Stimulated activated CD8-positive, alpha-beta memory T cell treated with anti-CD3 and anti-CD28 coated beads, Interleukin-2, amount 100 ng/mL, for 48 hours (primary cell): ENCODE measurements at regions not wholly inside any gene's neighbourhood (a gene's known extent, or its start where the extent isn't known, plus 50 kb on each side); places are given as distances from the start of the nearest gene placed in this dataset.
A peak's percentile ranks its signal among the peaks of the same experiment; 100 is the strongest.
"Not testable (repeated sequence)": the region's sequence is repeated elsewhere in the genome, so short reads cannot be mapped to it uniquely, and the experiment has no call there.

Experiments used
- DNase-seq, 2 donors: peaks; one replicate each; pipeline ENCODE4 v3.0.0-alpha.2; 2020; ENCODE audit warnings: low read depth in 2 of 2

DNA sequence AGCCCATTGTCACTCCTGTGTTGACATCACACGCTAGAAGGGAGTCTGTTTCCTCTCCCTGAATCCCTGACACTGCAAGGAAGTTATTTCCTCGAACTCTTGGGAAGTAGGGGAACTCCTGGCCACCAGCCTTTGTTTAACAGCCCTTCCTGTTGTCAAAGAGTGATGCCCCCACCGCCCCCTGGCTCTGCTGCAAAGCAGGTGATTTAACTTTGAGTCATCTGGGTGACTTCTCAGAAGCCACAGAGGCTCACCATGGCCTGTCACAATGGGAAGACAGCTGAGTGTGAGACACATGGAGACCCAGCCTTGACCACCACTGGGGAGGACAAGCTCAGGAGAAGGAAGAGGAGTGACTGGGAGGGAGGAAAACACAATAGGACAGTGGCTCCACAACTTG, 182.8 kb downstream of the PSMG1 start:
- DNase-seq = peak in 1 of 2 donors; percentile 40

DNA sequence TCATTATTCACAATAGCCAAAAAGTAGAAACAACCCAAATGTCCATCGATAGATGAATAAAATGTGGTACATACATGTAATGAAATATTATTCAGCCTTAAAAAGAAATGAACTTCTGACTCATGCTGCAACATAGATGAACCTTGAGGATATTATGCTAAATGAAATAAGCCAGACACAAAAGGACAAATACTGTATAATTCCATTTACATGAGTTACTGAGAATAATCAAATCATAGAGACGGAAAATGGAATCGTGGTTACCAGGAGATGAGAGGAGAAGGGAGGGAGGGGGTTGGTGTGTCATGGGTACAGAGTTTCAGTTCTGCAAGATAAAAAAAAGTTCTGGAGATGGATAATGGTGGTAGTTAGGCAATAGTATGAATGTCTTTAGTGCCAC, 184.1 kb downstream of the PSMG1 start:
- no peak for DNase-seq

DNA sequence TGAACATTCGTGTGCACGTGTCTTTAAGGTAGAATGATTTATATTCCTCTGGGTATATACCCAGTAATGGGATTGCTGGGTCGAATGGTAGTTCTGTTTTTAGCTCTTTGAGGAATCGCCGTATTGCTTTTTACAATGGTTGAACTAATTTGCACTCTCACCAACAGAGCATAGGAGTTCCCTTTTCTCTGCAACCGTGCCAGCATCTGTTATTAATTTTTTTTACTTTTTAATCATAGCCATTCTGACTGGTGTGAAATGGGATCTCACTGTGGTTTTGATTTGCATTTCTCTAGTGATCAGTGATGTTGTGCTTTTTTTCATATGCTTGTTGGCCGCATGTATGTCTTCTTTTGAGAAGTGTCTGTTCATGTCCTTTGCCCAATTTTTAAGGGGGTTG, 185.0 kb downstream of the PSMG1 start:
- DNase-seq = not testable (repeated sequence)

DNA sequence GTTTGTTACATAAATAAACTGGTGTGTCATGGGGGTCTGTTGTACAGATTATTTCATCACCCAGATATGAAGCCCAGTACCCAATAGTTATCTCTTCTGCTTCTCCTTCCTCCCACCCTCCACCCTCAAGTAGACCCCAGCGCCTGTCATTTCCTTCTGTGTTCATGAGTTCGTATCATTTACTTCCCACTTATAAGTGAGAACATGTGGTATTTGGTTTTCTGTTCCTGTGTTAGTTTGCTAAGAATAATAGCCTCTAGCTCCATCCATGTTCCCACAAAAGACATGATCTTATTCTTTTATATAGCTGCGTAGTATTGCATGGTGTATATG, 185.4 kb downstream of the PSMG1 start:
- DNase-seq = not testable (repeated sequence)

DNA sequence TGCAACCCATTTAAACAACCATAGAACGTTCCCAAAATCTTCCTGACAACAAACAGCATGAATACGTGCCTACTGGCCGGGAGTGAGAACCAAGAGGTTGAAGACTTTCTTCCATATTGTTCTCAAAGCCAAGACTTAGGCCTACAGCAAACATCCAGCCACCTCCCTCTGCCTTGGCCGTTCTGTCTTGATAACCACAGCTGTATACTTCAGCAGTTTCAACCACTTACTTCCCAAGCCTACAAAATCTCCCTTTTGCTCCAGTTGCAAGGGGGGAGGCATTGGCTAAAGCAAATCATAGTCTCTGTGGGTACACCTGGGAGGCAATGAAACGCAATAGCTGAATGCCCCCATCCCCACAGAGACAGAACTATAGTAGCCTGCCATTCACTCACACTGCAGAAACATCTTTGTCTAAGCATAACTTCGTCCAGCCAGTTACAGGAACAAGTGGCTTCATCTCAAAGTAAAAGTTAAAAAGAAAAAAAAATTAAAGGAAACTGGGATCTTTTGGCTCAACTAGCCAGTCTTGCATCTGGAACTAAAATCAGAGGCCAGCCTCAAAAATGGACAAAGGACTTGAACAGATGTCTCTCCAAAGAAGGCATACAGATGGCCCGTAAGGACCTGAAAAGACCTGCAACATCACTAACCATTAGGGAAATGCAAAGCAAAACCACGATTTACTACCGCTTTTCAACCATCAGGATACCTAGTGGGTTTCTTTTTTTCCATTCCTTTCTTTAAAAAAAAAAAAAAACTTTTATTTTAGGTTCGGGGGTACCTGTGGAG, 186.0 kb downstream of the PSMG1 start:
- no peak for DNase-seq

DNA sequence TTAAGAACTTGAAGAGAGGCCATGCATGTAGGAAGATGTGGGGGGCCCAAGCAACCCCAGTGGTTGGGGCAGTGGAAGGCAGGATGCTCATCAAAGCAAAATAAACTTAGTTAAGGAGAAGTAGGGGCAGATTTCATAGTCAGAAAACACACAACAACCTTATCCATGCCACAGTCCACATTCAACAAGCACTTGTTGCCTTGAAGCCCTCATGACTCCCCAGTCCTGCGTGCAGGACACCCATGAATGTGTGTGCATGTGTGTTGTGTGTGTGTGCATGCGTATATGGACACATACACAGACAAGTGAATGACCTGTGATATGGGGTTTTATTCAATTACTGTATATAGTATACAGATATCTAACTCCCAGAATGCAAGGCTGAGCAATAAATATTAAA, 186.9 kb downstream of the PSMG1 start:
- no peak for DNase-seq

DNA sequence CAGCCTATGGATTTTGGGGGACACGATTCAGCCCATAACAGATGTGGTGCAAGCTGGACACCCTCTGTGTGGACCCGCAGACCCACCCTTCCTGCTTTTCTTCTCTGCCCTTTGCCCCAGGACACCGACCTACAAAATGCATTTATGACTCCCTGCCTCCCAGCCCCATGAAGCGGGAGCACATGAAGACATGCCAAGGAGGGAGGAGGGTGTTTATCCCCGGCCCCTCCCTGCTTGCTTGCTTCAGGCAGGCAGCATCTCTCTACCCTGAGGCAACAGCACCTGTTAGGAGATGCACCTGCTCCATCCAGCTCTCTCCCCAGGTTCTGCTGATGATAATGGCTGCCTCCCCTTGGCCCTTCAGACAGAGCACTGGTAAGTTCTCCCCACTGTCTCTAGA, 187.5 kb downstream of the PSMG1 start:
- DNase-seq = no peak

DNA sequence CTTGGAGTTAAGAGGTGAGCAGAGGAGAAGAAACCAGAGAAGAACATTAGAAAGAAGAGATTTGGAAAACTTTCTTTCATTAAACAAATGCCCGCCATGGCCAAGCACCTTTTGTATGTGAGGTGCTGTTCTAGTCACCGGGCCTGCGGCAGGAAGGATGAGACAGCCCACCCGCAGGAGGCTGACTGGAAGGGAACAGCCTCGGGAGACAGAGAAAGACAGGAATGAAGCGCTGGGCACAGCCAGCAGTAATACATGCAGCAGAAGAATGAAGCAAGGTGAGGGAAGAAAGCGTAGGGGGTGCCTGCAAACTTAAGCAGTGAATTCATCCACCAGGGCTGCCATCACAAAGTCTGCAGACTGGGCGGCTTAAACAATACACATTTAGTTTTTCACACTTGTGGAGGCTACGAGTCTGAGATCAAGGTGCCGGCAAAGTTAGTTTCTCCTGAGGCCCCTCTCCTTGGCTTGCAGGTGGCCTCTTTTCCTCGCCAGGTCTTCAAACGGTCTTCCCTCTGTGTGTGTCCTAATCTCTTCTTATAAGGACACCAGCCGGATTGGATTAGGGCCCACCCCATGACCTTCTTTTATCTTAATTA, 188.1 kb downstream of the PSMG1 start:
- no peak for DNase-seq

DNA sequence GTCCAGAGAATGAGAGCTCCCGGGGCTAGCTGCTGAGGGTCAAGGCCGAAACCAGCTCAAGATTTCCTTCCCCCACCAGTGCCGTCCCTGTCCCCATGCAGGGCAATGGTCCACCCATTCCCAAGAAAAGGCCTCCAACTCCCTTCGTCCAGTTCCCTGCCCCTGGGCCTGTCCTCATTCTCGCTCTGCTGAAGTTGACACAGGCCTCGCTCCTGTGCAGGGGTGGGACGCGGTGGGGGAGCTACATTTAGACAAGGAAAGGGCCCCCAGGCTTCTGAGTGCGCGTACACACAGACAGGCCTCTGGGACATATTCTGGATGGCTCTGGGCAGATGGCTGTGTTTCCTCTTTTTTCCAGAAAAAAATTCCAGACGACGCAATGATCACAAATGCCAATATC, 188.3 kb downstream of the ETS2 start:
- DNase-seq = no peak

DNA sequence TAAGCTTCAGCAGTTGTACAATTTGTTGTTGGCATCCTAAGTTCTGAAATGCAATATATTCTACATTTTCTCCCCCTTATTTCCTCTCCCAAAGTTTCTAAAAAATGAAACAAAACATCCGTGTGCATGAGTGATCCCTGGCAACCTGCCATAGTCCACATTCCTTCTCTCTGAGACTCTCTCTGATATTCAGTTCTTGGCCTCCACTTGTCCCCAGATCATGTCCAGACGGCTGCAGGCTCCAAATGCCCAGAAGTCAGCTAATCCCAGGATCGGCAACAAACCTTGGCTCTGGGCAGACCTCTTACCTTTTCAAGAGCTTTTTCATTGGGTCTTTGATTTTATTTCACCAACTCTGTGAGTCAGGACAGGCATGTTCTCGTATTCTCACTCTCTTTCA, 187.8 kb downstream of the ETS2 start:
- DNase-seq = no peak

DNA sequence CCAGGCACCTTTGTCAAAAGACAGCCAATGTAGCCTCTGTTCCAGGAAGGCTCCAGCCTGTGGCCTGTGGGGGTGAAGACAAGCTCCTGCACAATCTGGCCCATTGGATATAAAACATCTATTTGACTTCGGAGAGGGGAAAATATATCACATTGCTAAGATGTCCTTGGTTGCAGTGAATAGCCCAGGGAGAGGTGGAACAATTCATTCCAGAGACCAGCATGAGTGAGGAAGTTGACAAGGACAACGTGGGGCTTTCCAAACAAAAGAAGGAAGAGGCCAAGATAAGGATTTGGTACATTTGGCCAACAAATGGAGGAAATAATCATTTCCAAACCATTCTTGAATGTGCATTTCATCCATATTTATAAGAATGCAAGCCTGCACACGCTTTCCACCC, 187.0 kb downstream of the ETS2 start:
- DNase-seq = no peak

DNA sequence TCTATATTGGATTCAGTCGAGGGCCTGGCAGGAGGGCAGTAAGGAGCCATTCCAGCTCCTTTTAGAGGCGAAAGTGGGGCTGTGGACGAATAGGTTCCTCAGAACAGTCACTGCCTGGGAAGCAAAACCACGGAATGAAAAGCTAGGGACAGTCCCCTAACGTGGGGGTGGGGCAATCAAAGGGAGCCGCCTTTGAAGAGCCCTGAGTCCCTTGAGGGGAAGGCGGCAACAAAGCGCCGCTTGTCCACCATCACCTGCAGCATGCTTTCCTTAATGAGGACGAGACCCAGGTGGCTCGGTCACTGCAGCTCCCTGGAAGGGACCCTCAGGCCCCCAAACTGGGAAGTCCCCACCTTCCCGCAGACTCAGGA, 184.7 kb downstream of the ETS2 start:
- no peak for DNase-seq

DNA sequence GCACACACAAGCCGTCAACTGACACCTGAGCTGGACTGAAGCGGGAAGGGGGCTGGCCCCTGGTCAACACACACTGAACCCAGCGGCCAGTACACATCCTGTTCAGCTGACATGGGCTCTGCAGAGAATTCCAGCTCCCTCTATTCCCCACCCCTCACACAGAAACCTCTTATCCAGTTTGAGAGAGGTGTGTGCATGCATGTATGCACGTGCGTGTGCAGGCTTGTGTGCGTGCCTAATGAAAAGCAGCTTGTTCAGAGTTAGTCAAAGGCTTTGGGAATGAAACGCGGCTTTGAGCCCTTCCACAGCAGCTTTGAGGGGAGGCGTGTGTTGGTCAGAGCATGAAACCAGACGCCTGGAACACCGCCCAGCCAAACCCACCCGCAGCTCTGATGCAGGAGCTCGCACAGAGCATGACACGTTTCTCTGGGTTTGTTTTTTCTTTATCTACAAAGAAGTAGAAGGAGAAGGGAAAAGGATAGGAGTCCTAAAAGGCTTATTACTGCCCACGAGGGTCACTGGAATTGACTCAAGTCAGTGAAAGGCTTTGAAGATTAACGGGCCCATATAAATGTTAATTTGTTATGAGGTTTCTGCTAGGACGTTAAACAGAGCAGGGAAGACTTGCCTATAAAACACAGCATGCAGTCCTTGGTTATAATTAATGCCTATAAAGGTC, 184.2 kb downstream of the ETS2 start:
- no peak for DNase-seq

DNA sequence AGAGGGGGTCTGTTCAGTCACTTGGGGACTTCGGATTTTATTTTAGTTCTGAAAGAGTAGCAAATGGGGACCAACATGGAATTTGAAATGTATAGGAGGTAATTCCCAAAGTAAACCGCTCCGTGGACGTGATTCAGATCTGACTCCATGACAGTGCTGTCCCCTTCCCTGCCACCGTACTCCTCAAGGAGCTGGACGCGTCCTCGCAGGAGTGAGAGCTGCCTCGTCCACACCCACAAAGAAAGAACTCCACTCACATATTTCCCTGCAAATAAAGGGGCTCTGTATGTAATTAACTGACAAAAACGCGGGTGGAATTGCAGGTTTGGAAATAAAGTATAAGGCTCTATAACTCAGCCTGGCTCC, 183.6 kb downstream of the ETS2 start:
- no peak for DNase-seq

DNA sequence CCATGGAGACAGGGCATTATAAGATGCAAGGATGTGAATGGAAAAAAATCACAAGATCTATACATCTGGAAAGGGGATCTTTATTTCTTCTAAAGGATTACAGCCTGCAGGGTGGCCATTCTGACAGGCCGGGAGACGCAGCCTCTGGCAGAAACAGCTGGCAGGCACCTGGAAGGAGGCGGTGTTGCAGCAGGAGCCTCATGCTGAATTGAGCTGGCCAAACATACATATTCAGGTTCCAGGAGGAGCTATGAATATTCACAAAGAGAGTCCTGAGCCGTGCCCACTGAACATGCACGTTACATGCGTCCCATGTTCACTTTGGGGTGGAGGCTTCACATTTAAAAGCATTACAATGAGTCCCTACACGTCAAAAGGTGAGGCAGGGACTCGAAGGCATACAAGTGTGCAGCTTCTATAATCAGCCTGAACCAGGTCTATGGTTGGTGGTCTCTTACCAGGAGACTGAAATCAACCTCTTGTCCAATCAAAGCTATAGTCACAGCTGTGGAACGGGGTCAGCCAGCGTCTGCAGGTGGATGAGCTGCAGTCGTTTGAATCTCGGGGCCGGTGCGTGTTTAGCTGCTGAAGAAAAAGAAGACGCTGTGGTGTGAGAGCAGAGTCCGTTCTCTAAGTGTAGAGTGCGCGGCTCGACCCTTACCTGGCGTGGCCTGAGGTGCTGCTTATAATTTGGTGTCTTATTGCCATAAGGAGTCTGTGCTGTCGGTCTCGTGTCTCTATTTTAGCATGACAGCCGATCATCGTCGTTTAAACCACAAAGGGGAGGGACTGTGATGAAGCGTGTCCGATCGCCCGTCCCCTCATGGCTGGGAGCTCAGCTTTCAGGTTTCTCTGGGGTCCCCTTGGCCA, 183.0 kb downstream of the ETS2 start:
- DNase-seq = no peak

DNA sequence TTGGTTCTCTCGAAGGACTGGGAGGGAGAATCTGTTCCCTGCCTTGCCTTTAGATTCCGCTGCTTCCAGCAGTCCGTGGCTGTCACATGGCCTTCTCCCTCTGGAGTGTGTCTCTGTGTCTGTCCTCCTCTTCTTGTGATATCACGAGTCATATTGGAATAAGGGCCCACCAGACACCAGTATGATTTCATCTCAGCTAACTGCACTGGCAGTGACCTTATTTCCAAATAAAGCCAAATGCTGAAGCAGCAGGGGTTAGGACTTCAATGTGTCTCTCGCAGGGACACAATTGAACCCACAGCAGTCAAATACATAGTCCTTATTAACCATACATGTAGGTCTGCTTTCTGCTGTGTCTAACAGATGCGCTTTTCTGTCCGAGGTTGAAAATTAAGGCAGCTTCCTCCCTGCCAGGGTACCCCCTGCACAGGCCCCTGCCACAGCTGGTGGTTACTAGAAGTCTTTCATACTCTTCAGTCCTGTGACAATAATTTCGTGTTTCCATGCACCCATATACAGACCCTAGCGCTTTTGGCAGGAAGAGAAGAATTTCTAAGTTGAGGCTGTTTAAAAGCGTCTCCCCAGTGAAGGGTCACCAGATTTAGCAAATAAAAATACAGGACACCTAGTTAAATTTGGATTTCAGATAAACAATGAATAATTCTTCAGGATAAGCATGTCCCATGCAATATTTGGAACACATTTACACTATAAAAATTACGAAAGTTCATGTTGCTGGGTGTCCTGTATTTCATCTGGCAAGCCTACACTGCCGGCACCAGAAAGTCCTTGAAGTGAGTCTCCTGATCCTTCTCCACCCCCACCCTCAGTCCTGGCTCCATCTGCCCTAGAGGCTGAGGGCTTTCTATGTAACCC, 182.1 kb downstream of the ETS2 start:
- no peak for DNase-seq

DNA sequence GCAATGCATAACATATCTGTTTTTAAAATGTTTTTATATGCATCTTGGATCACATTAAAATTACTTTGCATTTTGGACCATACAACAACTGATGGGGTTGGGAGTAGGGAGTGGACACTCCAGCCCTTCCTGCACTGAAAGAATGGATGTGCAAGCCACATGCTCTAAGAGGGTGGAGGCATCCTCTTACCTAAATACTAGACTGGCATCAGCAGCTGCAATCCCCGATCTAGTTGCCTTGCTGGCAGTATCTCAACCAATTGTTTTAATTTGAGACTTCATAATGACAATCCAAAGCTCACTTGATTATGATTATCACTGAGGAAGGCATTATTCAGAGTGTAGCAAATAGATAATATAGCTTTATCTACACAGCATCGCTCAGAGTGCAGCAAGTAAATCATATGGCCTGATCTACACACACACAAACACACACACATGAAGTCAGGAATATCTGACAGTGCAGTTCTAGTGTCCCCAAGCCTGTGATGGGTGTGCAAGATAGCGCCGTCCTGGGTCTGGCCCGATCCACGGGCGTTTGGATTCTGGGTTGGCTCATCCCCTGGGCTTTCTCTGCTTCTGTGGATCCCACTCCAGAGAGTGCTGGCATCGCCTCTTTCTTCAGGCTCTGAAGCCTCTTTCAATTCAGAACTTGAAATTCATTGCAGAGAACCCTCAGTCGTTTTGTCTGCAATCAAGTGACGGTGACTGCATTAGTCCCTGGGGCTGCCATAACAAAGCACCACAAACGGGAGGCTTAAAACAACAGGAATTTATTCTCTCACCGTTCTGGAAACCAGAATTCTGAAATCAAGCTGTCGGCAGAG, 181.3 kb downstream of the ETS2 start:
- DNase-seq = no peak

DNA sequence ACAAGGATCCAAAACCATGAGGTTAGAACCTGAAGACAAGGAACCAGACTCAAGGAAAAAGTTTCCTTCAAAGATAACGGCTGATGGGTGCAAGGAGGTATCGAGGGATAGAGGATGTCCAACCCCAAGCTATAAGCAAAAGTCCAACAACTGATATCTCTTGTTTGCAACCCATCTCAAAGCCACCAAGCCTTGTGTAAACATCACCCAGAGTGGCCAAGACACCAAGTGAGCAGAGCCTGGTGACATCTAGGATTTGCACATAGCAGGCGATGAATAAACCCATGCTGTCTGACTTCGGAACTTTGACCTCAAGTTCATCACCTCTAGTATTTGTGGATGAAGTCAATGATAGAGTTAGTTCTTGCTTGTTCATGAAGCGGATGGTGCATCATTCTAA, 180.7 kb downstream of the ETS2 start:
- DNase-seq = no peak

DNA sequence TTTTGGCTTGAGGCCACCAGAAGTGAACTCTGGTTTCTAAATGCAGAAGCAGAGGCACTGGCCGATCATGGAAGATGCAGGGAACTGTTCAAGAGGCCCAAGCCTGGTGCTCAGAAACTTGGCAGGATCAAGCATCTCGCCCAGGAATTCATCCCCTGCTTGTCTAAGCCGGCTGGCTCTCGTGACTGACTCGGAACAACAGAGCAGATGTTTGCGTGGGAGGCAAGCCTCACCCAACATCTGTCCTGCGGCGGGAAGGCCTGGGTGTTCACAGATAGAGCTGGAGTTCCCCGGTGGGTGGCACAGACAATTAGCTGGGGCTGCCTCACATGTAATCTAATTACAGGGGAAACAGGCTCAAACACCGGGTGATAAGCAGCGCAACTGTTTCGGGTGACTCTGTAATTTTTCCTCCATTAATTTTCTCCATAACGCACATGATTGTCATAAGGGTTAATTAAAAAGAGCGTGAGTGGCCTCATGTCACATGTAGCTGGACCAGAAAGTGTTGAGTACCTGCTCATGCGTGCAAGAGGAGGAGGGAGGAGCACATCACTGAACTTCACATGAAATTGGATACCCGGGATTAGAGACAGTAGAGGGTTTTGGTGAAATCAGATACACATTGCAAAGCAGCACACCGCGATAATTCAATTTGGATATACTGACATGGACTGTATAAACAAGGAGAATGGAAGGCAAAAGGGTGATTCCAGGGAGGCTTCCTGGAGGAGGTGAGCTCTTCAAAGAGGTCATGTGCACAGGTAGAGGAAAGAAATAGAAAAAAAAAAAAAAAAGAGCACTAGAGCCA, 180.0 kb downstream of the ETS2 start:
- peak; percentile 54 to 58 for DNase-seq
